Muscle of arm (tissue), 1 donor: ENCODE measurements at regions not wholly inside any gene's neighbourhood (a gene's known extent, or its start where the extent isn't known, plus 50 kb on each side); places are given as distances from the start of the nearest gene placed in this dataset.

Experiments used
- DNase-seq: peaks from one replicate; pipeline ENCODE4 v3.0.0-alpha.2; 2013

DNA sequence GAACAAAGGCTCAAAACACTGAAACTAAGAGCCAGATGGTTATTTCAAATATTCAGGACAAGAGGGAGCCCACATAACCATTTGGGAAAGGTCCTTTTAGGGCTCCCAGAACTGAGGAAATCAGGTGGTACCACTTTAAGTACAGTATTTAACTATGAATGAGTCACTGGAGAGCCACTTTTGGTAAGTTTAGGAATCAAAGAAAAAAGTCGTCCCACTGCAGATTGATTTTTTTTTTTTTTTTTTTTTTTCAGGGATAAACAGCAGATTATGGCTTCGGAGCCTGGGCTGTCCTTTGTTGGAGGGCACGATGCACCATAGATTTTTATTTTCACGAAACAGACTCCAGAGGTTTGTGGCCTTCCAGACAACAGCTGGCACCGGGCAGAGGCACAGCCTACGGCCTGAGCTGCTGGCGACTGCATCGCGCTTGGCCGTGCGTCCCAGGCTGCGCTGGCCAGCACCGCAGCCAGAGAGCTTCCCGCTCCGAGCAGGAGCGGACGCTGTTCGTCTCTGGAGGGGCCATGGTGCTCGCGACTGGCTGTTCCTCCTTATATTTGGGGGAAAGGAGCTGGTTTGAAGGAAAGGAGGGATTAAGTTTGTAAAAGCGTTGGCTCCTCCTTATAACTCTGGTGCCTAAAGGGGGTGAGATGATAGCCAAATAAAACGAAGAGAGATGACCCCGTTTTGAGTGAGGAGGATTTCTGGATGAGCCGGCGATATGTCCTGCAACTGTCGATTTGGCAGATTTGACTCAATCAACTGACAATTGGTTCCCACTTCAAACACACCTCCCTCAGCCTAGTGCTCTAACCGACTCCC lies 152.9 kb upstream of the GOLIM4 start:
- DNase-seq, result peak; percentile 48

- DNase-seq, result no peak
Measured at GRCh38 chr3:168241156-168241555, 145.4 kb upstream of the GOLIM4 start.

DNA sequence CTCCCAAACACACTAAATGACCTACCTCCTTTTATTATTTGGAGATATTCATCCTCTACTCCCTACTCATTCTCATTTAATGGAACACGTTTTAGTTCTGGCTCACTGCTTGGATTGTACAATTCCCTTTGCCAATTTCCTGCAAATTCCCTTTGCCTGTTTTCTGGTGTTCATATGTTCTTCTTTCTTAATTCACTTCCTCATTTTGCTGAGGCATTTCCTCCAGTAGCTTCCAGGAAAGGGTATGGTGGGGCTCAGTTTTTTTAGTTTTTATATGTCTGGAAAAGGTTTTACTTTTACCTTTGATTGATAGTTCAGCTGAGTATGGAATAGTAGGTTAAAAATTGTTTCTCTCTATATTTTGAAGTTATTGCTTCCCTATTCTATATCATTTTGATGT lies 143.6 kb upstream of the GOLIM4 start:
- DNase-seq, result no peak

- no peak for DNase-seq
Measured at GRCh38 chr3:168233001-168233400, 137.3 kb upstream of the GOLIM4 start.

DNA sequence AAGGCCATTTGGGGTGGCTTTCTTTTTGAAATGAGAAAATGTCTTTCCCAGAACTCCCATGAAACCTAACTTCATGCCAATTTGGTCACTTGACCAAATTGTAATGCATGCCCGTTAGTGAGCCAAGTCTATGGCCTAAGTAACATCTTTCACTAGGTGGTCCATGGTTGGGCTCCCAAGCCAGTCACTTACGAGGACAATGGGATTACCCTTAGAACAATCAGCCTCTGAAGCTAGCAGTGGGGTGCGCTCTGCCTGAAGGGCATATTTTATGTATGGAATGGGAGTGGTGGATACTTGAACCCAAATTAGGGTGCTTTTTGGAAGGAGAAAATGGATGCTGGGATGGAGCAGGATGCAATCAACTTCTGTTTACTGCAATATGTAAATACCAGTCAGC lies 127.4 kb upstream of the GOLIM4 start:
- no peak for DNase-seq

GRCh38 chr3:168220556-168220955 lies 124.8 kb upstream of the GOLIM4 start:
- no peak for DNase-seq

DNA sequence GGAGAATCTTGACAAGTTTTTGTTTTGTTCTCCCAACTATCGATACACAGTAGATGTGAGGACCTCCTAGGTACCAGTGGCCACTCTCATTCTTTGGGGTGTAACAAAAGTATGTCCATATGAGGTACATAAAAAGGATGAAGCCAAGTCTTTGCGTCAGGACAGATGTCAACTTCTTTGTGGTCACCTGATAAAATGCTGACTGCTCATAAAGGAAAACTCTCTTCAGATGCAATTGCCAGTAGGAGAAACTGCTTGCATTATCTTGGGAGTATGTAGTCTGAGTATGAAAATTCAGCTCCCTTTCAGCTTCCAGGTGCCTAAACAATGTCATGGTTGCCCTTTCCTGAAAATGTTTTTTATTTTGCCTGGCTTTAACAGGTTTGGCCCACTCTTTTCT lies 123.8 kb upstream of the GOLIM4 start:
- DNase-seq, result no peak

DNA sequence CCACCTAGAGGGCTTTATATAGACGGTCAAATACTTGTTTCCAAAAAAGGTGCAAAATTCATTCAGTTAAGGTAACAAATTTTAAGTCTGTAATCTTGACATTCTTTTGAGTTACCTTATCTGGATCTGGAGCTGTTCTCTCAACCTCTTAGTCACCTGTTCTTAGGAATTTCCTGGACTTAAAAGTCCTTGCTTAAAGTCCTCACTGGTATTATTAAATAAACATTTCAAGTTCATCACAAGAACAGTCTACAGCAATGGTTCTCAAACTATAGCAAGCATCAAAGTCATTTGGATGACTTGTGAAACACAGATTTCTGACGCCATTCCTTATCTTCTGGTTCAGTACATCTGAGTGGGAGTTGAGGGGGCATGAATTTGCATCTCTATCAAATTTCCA lies 122.9 kb upstream of the GOLIM4 start:
- DNase-seq, result no peak

GRCh38 chr3:168216851-168217250 lies 121.1 kb upstream of the GOLIM4 start:
- no peak for DNase-seq

DNA sequence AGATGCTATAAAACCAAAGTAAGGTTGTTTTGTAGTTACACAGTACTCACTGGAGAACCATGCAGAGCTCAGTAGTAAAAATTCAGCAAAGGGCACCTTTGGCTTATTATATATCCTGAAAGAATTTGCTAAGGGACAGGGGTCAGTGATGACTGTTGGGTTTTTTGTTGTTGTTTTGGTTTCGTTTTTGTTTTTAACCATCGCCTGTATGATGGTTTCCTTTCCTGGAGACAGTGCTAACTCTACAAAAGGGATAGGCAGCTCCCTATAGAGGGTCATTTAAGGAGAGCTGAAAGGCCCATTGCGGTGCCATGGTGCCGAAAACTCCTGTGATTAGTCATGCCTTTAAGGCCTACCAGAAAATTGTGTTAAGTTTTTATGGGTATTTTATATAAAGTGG lies 118.2 kb upstream of the GOLIM4 start:
- DNase-seq, result no peak

DNA sequence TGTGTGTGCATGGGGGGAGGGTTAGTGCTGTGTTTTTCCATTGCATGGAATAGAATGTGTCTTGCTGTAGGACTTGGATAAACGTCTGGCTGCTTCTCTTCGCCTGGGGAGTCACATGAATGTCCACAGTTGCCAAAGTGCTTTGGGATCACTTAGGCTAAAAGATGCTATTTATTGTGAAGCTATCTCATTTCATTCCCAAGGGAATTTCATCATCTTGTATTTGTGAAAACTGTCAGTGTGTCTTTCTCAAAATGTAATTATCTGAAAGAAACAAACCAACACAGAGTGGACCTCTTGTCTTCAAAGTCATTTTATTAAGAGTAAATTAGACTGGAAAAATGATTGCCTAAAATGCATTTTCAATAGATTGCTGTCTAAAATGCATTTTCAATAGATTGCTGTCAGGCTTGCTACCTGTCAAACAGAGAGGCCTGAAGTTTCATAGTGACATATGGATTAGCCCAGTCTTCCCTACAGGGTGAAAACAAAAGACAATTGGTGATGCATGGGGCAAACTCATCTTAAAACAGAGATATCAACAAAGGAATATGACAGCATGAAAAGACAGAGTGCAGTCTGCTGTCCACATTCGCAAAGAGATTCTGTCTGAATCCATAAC lies 117.1 kb upstream of the GOLIM4 start:
- no peak for DNase-seq

DNA sequence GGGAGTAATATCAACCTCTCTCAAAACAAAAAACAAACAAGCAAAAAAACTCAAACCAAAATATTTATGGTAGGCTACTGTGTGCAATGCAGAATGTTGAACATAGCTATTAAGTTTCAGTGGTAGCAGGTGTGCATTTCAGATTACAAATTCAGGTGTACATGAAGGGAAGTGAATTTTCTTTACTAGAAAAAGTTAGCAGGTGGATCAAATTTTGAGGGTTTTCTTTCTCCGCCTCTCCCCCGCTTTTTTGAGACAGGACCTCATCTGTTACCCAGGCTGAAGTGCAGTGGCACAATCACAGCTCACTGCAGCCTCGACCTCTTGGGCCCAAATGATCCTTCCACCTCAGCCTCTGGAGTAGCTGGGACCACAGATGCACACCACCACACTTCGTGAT lies 109.7 kb upstream of the GOLIM4 start:
- DNase-seq, result no peak

DNA sequence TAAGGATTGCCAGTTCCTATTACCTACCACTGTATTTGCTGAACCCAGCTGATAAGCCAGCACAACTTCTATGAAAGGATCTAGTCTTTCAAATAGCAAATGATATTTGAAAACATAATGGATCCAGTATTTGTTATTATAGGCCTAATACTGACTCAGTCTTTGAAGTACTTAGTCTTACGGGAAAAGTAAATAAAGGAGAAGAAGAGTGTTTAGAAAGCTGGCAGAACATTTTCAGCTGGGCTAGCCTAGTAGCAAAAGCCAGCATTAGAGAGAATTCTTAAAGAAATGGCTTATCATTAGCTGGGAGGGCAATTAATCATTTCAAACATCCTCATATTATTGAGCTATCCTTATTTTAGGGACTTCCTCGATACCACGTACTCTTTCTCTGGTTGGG lies 101.4 kb upstream of the GOLIM4 start:
- no peak for DNase-seq

GRCh38 chr3:168191856-168192255 lies 96.1 kb upstream of the GOLIM4 start:
- DNase-seq, result no peak

GRCh38 chr3:168187233-168187632 lies 91.5 kb upstream of the GOLIM4 start:
- DNase-seq, result no peak

- DNase-seq, result no peak
Measured at GRCh38 chr3:168186293-168186983, 90.7 kb upstream of the GOLIM4 start.

DNA sequence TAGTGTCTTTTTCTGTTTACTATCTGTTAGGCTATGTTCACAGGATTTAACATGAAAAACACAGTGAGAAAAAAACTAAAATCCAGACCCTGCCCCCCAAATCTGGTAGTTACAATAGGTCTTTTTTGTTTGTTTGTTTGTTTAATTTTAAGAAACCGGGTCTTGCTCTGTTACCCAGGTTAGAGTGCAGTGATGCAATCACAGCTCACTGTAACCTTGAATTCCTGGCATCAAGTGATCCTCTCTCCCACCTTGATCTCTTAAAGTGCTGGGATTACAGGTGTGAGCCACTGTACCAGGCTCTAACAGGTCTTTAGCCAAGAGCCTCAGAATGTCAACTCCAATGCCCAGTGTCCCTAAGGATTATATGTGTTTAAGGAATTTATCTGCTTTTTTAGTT lies 88.0 kb upstream of the GOLIM4 start:
- DNase-seq, result no peak

GRCh38 chr3:168168743-168169142 lies 73.0 kb upstream of the GOLIM4 start:
- no peak for DNase-seq

GRCh38 chr3:168165390-168166269 lies 69.9 kb upstream of the GOLIM4 start:
- DNase-seq, result peak; percentile 87

- DNase-seq, result peak; percentile 7
Measured at GRCh38 chr3:168162172-168162571, 66.4 kb upstream of the GOLIM4 start.

DNA sequence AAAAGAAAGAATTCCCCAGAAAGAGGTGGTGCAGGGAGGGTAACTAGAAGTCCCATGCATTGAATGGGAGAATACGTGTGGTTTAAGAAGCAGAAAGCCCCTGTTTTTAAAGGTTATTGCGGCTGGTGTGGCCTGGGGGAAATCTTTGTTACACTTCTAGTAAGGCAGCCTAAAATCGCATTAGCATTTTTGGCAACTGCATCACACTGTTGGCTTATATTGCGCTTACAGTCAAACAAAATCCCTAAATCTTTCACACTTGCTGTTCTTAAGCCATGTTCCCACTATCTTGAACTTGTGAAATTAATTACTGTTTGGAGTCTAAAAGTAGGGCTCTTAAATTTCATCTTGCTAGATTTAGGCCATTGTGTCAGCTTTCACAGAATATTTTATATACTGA lies 66.0 kb upstream of the GOLIM4 start:
- DNase-seq, result peak; percentile 42

GRCh38 chr3:168157903-168158302 lies 62.2 kb upstream of the GOLIM4 start:
- no peak for DNase-seq
